ENCODE measurements at regions not wholly inside any gene's neighbourhood (a gene's known extent, or its start where the extent isn't known, plus 50 kb on each side); places are given as distances from the start of the nearest gene placed in this dataset.

DNA sequence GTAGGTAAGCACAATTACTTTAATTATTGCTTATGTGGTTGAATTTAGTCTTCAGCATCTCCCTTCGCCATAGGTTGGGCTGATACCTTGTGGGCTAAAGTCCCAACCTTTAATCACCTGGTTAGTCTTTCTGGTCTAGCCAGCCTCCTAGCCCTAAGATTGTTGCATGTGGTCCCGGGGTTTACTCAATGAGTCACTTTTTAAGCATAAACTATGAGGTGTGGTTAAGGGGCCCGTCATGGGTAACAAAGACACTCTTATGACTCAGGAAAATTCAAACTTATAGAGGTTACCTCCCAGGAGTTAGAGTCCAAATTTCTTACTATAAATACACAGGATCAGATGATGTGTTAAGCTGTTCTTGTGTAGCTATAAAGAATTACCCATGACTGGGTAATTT, 841.6 kb downstream of the TRIB2 start:
- CTCF ChIA-PET, result no interaction called here
- no peak overlapping the region for H3K4me3 ChIP-seq (ENCODE audit: low read depth in 2 of 2, low read length in 2 of 2)
- DNase-seq (ENCODE audit: low read depth, low spot score) (peak; percentile 12), ATAC-seq (no peak)
- no peak overlapping the region for H3K27ac ChIP-seq (ENCODE audit: low read length)
- H3K36me3 ChIP-seq (ENCODE audit: control insufficient read depth, insufficient read depth, low read length), result no peaks in the 10 kb centered on the region
- POLR2A ChIA-PET, result no interaction called here
- in situ Hi-C loops (cut with HindIII; ENCODE audit: low pct_unique_long_range_greater_than_20kb, low sequenced_read_pairs) (no loop called here), intact Hi-C loops (cut with micrococcal nuclease; ENCODE audit: unreplicated experiment) (no loop called here)
- H3K27me3 ChIP-seq (ENCODE audit: control insufficient read depth, insufficient read depth, low read length), result no peaks in the 10 kb centered on the region
- TF ChIP-seq POLR2AphosphoS5 (IDR thresholded peaks at IDR 0.05; ENCODE audit: low read depth, low read length), result no peak
- TF ChIP-seq, protein P1, sequence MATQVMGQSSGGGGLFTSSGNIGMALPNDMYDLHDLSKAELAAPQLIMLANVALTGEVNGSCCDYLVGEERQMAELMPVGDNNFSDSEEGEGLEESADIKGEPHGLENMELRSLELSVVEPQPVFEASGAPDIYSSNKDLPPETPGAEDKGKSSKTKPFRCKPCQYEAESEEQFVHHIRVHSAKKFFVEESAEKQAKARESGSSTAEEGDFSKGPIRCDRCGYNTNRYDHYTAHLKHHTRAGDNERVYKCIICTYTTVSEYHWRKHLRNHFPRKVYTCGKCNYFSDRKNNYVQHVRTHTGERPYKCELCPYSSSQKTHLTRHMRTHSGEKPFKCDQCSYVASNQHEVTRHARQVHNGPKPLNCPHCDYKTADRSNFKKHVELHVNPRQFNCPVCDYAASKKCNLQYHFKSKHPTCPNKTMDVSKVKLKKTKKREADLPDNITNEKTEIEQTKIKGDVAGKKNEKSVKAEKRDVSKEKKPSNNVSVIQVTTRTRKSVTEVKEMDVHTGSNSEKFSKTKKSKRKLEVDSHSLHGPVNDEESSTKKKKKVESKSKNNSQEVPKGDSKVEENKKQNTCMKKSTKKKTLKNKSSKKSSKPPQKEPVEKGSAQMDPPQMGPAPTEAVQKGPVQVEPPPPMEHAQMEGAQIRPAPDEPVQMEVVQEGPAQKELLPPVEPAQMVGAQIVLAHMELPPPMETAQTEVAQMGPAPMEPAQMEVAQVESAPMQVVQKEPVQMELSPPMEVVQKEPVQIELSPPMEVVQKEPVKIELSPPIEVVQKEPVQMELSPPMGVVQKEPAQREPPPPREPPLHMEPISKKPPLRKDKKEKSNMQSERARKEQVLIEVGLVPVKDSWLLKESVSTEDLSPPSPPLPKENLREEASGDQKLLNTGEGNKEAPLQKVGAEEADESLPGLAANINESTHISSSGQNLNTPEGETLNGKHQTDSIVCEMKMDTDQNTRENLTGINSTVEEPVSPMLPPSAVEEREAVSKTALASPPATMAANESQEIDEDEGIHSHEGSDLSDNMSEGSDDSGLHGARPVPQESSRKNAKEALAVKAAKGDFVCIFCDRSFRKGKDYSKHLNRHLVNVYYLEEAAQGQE (IDR thresholded peaks at IDR 0.05; ENCODE audit: insufficient read depth in 1 of 2, low read depth in 2 of 2, low read length in 1 of 2), result no peak
- no peak for TF ChIP-seq TCF7L2 (IDR thresholded peaks at IDR 0.05; ENCODE audit: low read depth, low read length)
- TF ChIP-seq, protein P2, sequence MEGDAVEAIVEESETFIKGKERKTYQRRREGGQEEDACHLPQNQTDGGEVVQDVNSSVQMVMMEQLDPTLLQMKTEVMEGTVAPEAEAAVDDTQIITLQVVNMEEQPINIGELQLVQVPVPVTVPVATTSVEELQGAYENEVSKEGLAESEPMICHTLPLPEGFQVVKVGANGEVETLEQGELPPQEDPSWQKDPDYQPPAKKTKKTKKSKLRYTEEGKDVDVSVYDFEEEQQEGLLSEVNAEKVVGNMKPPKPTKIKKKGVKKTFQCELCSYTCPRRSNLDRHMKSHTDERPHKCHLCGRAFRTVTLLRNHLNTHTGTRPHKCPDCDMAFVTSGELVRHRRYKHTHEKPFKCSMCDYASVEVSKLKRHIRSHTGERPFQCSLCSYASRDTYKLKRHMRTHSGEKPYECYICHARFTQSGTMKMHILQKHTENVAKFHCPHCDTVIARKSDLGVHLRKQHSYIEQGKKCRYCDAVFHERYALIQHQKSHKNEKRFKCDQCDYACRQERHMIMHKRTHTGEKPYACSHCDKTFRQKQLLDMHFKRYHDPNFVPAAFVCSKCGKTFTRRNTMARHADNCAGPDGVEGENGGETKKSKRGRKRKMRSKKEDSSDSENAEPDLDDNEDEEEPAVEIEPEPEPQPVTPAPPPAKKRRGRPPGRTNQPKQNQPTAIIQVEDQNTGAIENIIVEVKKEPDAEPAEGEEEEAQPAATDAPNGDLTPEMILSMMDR (IDR thresholded peaks at IDR 0.05), result no peak
- no peaks in the 10 kb centered on the region for H3K9me3 ChIP-seq (ENCODE audit: control insufficient read depth, insufficient read depth, low read depth, low read length)
- no TSS peak for BruUV-seq (replicated peaks)
- no peaks in the 10 kb centered on the region for H3K4me1 ChIP-seq (ENCODE audit: control insufficient read depth, insufficient read depth, low read length)

DNA sequence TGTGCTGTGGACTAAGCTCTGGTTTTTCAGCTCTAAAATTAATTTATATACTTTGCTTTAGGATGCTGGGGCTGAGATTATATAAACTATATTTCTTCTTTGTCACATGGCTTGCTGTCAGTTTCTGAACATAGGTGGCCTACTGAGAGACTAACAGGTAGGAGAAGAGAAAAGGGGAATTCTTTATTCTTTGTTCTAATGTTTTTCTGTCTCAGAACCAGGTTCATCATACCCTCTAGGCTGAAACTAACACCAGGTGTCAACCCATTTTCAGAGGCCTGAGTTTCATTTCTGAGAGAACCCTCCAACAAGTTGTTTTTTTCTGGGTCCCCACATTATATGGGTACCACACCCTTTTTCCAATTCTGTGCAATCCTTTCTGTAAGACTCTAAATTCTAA, 843.6 kb downstream of the TRIB2 start:
- TF ChIP-seq, protein P2 (IDR thresholded peaks at IDR 0.05), result no peak
- TF ChIP-seq, protein P1 (IDR thresholded peaks at IDR 0.05; ENCODE audit: insufficient read depth in 1 of 2, low read depth in 2 of 2, low read length in 1 of 2), result no peak
- no peak for TF ChIP-seq POLR2AphosphoS5 (IDR thresholded peaks at IDR 0.05; ENCODE audit: low read depth, low read length)
- no peak for TF ChIP-seq TCF7L2 (IDR thresholded peaks at IDR 0.05; ENCODE audit: low read depth, low read length)
- intact Hi-C loops (cut with micrococcal nuclease; ENCODE audit: unreplicated experiment) (no loop called here), in situ Hi-C loops (cut with HindIII; ENCODE audit: low pct_unique_long_range_greater_than_20kb, low sequenced_read_pairs) (no loop called here)
- DNase-seq (ENCODE audit: low read depth, low spot score), result no peak
- Histone ChIP-seq H3K36me3 (ENCODE audit: control insufficient read depth, insufficient read depth, low read length) (no peaks in the 10 kb centered on the region), H3K27ac (ENCODE audit: low read length) (no peak overlapping the region), H3K27me3 (ENCODE audit: control insufficient read depth, insufficient read depth, low read length) (no peaks in the 10 kb centered on the region), H3K4me1 (ENCODE audit: control insufficient read depth, insufficient read depth, low read length) (no peaks in the 10 kb centered on the region), H3K4me3 (ENCODE audit: low read depth in 2 of 2, low read length in 2 of 2) (no peak overlapping the region), H3K9me3 (ENCODE audit: control insufficient read depth, insufficient read depth, low read depth, low read length) (no peaks in the 10 kb centered on the region)
- no peak for ATAC-seq
- BruUV-seq (replicated peaks), result no TSS peak
- ChIA-PET CTCF (no interaction called here), POLR2A (no interaction called here)

Data from Panc1 (cell line).